AG04450 (cell line): ENCODE measurements at regions not wholly inside any gene's neighbourhood (a gene's known extent, or its start where the extent isn't known, plus 50 kb on each side); places are given as distances from the start of the nearest gene placed in this dataset.

ENCODE experiments used
- CTCF ChIA-PET: fragments of 300-600, 350-600 bp; formaldehyde crosslinking; extraction: SDS; loops from one replicate; lab custom pipeline; 2022; ENCODE audit warnings: antibody characterized with exemption, inconsistent platforms; lab: Charles Lee
- POLR2A ChIA-PET: fragments of 350-600 bp; formaldehyde crosslinking; extraction: SDS; loops from one replicate; lab custom pipeline; 2021; ENCODE audit warnings: antibody characterized with exemption, inconsistent platforms; lab: Yijun Ruan, JAX
- DNase-seq: peaks from one replicate; pipeline ENCODE4 v3.0.0-alpha.2; 2011; ENCODE audit warnings: low read depth, low spot score
- H3K27ac ChIP-seq: one replicate; pipeline ENCODE4 v1.5.1; 2012; ENCODE audit warnings: low read depth, low read length, control low read depth
- H3K27me3 ChIP-seq: one replicate; pipeline ENCODE4 v1.6.0; 2012; ENCODE audit warnings: low read length; ENCODE audit not compliant: control insufficient read depth, insufficient read depth
- H3K4me3 ChIP-seq: 2 replicates; pipeline ENCODE4 v1.5.1; 2011; ENCODE audit warnings: mild to moderate bottlenecking, low read depth, low read length, control low read depth
- H3K9me3 ChIP-seq: 2 replicates; pipeline ENCODE4 v1.5.1; 2012; ENCODE audit warnings: low read length; ENCODE audit not compliant: control insufficient read depth, insufficient read depth
- CTCF ChIP-seq: IDR thresholded peaks from 2 replicates; pipeline ENCODE4 v1.5.1; 2011; ENCODE audit warnings: low read depth, low read length, control low read depth, inconsistent platforms

- no peak overlapping the region for H3K4me3 ChIP-seq
These were observed 141.3 kb upstream of the PDZRN3 start for GRCh38 chr3:73765878-73766545.

GRCh38 chr3:73762855-73763254, 138.1 kb upstream of the PDZRN3 start:
- H3K4me3 ChIP-seq: no peak overlapping the region
- no peak for TF ChIP-seq CTCF
- H3K9me3 ChIP-seq: no peaks in the 10 kb centered on the region
- no peaks in the 10 kb centered on the region for H3K27me3 ChIP-seq
- no peak for DNase-seq
- no peak overlapping the region for H3K27ac ChIP-seq
- POLR2A ChIA-PET: no interaction called here
- CTCF ChIA-PET: no interaction called here

More at GRCh38 chr3:73765878-73766545, 141.3 kb upstream of the PDZRN3 start:
- ChIA-PET POLR2A (interaction anchor here (0.7 to 1.5 kb wide), 4 partner anchors 29 to 254 kb away, joined by 3 to 6 read pairs (median 4); no protein-coding TSS in a partner anchor), CTCF (interaction anchor here (1.2 to 1.8 kb wide), 2 partner anchors 19 to 258 kb away, joined by 4 read pairs; no protein-coding TSS in a partner anchor)
- no peaks in the 10 kb centered on the region for H3K9me3 ChIP-seq
- no peak for TF ChIP-seq CTCF
- H3K27ac ChIP-seq: peak overlapping the region; percentile 90
- no peak for DNase-seq
- no peaks in the 10 kb centered on the region for H3K27me3 ChIP-seq

- POLR2A ChIA-PET: no interaction called here
- H3K27ac ChIP-seq: no peak overlapping the region
- no peaks in the 10 kb centered on the region for H3K27me3 ChIP-seq
- no peak for DNase-seq
- no peak overlapping the region for H3K4me3 ChIP-seq
- no peaks in the 10 kb centered on the region for H3K9me3 ChIP-seq
- no peak for TF ChIP-seq CTCF
- CTCF ChIA-PET: no interaction called here
These were observed 134.6 kb upstream of the PDZRN3 start for GRCh38 chr3:73759297-73759711.

- no peak for TF ChIP-seq CTCF
- Histone ChIP-seq H3K9me3 (no peaks in the 10 kb centered on the region), H3K27me3 (no peaks in the 10 kb centered on the region), H3K4me3 (no peak overlapping the region), H3K27ac (no peak overlapping the region)
- DNase-seq: no peak
- ChIA-PET POLR2A (no interaction called here), CTCF (interaction anchor here (0.7 kb wide), 1 partner anchor 50 kb away, joined by 4 read pairs; no protein-coding TSS in a partner anchor)
These were observed 132.8 kb upstream of the PDZRN3 start for GRCh38 chr3:73757536-73757935.

GRCh38 chr3:73753985-73754384, 129.2 kb upstream of the PDZRN3 start:
- ChIA-PET POLR2A (no interaction called here), CTCF (no interaction called here)
- Histone ChIP-seq H3K4me3 (no peak overlapping the region), H3K27me3 (no peaks in the 10 kb centered on the region), H3K9me3 (no peaks in the 10 kb centered on the region), H3K27ac (no peak overlapping the region)
- DNase-seq: no peak
- no peak for TF ChIP-seq CTCF
